ENCODE measurements at regions not wholly inside any gene's neighbourhood (a gene's known extent, or its start where the extent isn't known, plus 50 kb on each side); places are given as distances from the start of the nearest gene placed in this dataset.
"Not testable (repeated sequence)": the region's sequence is repeated elsewhere in the genome, so short reads cannot be mapped to it uniquely, and the experiment has no call there.

GRCh38 chr17:14580499-14580898 is 279.6 kb downstream of the HS3ST3B1 start:
- Histone ChIP-seq H3K4me1 (ENCODE audit: control insufficient read depth, insufficient read depth, low read depth, low read length) (no peaks in the 10 kb centered on the region), H3K9ac (ENCODE audit: low read length) (no peak overlapping the region), H3K9me3 (ENCODE audit: control insufficient read depth, low read length) (no peaks in the 10 kb centered on the region), H4K8ac (ENCODE audit: low read length) (no peak overlapping the region), H3K4me2 (ENCODE audit: low read length, poor library complexity, severe bottlenecking) (no peak overlapping the region), H3K14ac (ENCODE audit: low read length in 2 of 2) (no peak overlapping the region), H2BK12ac (ENCODE audit: low read length in 2 of 2) (no peak overlapping the region), H3K27ac (ENCODE audit: low read length, poor library complexity, severe bottlenecking) (no peak overlapping the region), H3K18ac (ENCODE audit: low read depth in 1 of 2, low read length in 2 of 2) (no peak overlapping the region), H2BK120ac (ENCODE audit: low read depth, low read length) (no peak overlapping the region), H2BK15ac (ENCODE audit: low read depth, poor library complexity, severe bottlenecking) (no peak overlapping the region), H2AK5ac (ENCODE audit: low read length, severe bottlenecking) (no peak overlapping the region), H2AFZ (ENCODE audit: low read depth, low read length) (no peak overlapping the region), H3K27me3 (ENCODE audit: control insufficient read depth in 1 of 2, insufficient read depth in 1 of 2, low read length in 2 of 2) (peaks cover 0 to 8% of the 10 kb centered on the region in 2 experiments), H2BK5ac (ENCODE audit: low read depth, low read length, poor library complexity, severe bottlenecking) (no peak overlapping the region), H3K23ac (ENCODE audit: low read length in 2 of 2) (no peak overlapping the region), H3K79me1 (replicated peaks; ENCODE audit: low read length, poor library complexity, severe bottlenecking) (no peaks in the 10 kb centered on the region), H4K91ac (ENCODE audit: low read length) (no peak overlapping the region), H3K36me3 (ENCODE audit: control insufficient read depth in 1 of 2, insufficient read depth in 2 of 2, low read depth in 1 of 2, low read length in 2 of 2) (no peaks in the 10 kb centered on the region), H3K4me3 (ENCODE audit: insufficient read depth in 1 of 2, low read depth in 1 of 2, low read length in 2 of 2) (no peak overlapping the region), H3K4ac (ENCODE audit: low read depth in 1 of 2, low read length in 2 of 2) (no peak overlapping the region)
- no peak for DNase-seq
- WGBS, result 84% methylated on average over 4 of the region's 5 CpGs

- H3K4me1 ChIP-seq (ENCODE audit: control insufficient read depth, insufficient read depth, low read depth, low read length), result no peaks in the 10 kb centered on the region
- H4K8ac ChIP-seq (ENCODE audit: low read length), result no peak overlapping the region
- no peak overlapping the region for H2BK15ac ChIP-seq (ENCODE audit: low read depth, poor library complexity, severe bottlenecking)
- H4K91ac ChIP-seq (ENCODE audit: low read length), result no peak overlapping the region
- H2BK5ac ChIP-seq (ENCODE audit: low read depth, low read length, poor library complexity, severe bottlenecking), result no peak overlapping the region
- no peak overlapping the region for H3K4ac ChIP-seq (ENCODE audit: low read depth in 1 of 2, low read length in 2 of 2)
- H3K27me3 ChIP-seq (ENCODE audit: control insufficient read depth in 1 of 2, insufficient read depth in 1 of 2, low read length in 2 of 2), result peaks cover 0 to 15% of the 10 kb centered on the region in 2 experiments
- H3K27ac ChIP-seq (ENCODE audit: low read length, poor library complexity, severe bottlenecking), result no peak overlapping the region
- DNase-seq, result no peak
- no peak overlapping the region for H2BK12ac ChIP-seq (ENCODE audit: low read length in 2 of 2)
- H3K4me3 ChIP-seq (ENCODE audit: insufficient read depth in 1 of 2, low read depth in 1 of 2, low read length in 2 of 2), result no peak overlapping the region
- H3K79me1 ChIP-seq (replicated peaks; ENCODE audit: low read length, poor library complexity, severe bottlenecking), result no peaks in the 10 kb centered on the region
- no peak overlapping the region for H3K9ac ChIP-seq (ENCODE audit: low read length)
- H3K9me3 ChIP-seq (ENCODE audit: control insufficient read depth, low read length), result no peaks in the 10 kb centered on the region
- no peak overlapping the region for H2AK5ac ChIP-seq (ENCODE audit: low read length, severe bottlenecking)
- H3K4me2 ChIP-seq (ENCODE audit: low read length, poor library complexity, severe bottlenecking), result no peak overlapping the region
- no peak overlapping the region for H3K14ac ChIP-seq (ENCODE audit: low read length in 2 of 2)
- no peaks in the 10 kb centered on the region for H3K36me3 ChIP-seq (ENCODE audit: control insufficient read depth in 1 of 2, insufficient read depth in 2 of 2, low read depth in 1 of 2, low read length in 2 of 2)
- H3K23ac ChIP-seq (ENCODE audit: low read length in 2 of 2), result no peak overlapping the region
- H2BK120ac ChIP-seq (ENCODE audit: low read depth, low read length), result no peak overlapping the region
- no peak overlapping the region for H2AFZ ChIP-seq (ENCODE audit: low read depth, low read length)
- no peak overlapping the region for H3K18ac ChIP-seq (ENCODE audit: low read depth in 1 of 2, low read length in 2 of 2)
- 61% methylated on average over 2 of the region's 3 CpGs for WGBS
Measured at GRCh38 chr17:14579716-14580115, 278.8 kb downstream of the HS3ST3B1 start.

- Histone ChIP-seq H3K79me1 (replicated peaks; ENCODE audit: low read length, poor library complexity, severe bottlenecking) (no peaks in the 10 kb centered on the region), H3K4me3 (ENCODE audit: insufficient read depth in 1 of 2, low read depth in 1 of 2, low read length in 2 of 2) (peak overlapping the region in 1 of 2 experiments; percentile 3), H3K4me2 (ENCODE audit: low read length, poor library complexity, severe bottlenecking) (no peak overlapping the region), H3K18ac (ENCODE audit: low read depth in 1 of 2, low read length in 2 of 2) (no peak overlapping the region), H4K8ac (ENCODE audit: low read length) (no peak overlapping the region), H3K9ac (ENCODE audit: low read length) (no peak overlapping the region), H2AFZ (ENCODE audit: low read depth, low read length) (no peak overlapping the region), H2BK12ac (ENCODE audit: low read length in 2 of 2) (no peak overlapping the region), H3K4ac (ENCODE audit: low read depth in 1 of 2, low read length in 2 of 2) (no peak overlapping the region), H3K9me3 (ENCODE audit: control insufficient read depth, low read length) (no peaks in the 10 kb centered on the region), H3K36me3 (ENCODE audit: control insufficient read depth in 1 of 2, insufficient read depth in 2 of 2, low read depth in 1 of 2, low read length in 2 of 2) (no peaks in the 10 kb centered on the region), H4K91ac (ENCODE audit: low read length) (no peak overlapping the region), H3K23ac (ENCODE audit: low read length in 2 of 2) (no peak overlapping the region), H2AK5ac (ENCODE audit: low read length, severe bottlenecking) (no peak overlapping the region), H2BK15ac (ENCODE audit: low read depth, poor library complexity, severe bottlenecking) (no peak overlapping the region), H3K27ac (ENCODE audit: low read length, poor library complexity, severe bottlenecking) (no peak overlapping the region), H3K14ac (ENCODE audit: low read length in 2 of 2) (no peak overlapping the region), H2BK120ac (ENCODE audit: low read depth, low read length) (no peak overlapping the region), H3K4me1 (ENCODE audit: control insufficient read depth, insufficient read depth, low read depth, low read length) (no peaks in the 10 kb centered on the region), H3K27me3 (ENCODE audit: control insufficient read depth in 1 of 2, insufficient read depth in 1 of 2, low read length in 2 of 2) (peaks cover 0 to 17% of the 10 kb centered on the region in 2 experiments), H2BK5ac (ENCODE audit: low read depth, low read length, poor library complexity, severe bottlenecking) (no peak overlapping the region)
- 63% methylated on average over 8 of the region's 8 CpGs for WGBS
- DNase-seq, result peak; percentile 24
Measured at GRCh38 chr17:14575471-14575953, 274.6 kb downstream of the HS3ST3B1 start.

GRCh38 chr17:14560325-14560724 is 259.4 kb downstream of the HS3ST3B1 start:
- not testable (repeated sequence) for H2BK15ac ChIP-seq (ENCODE audit: low read depth, poor library complexity, severe bottlenecking); H3K9me3 ChIP-seq (ENCODE audit: control insufficient read depth, low read length); H3K27ac ChIP-seq (ENCODE audit: low read length, poor library complexity, severe bottlenecking); H3K79me1 ChIP-seq (replicated peaks; ENCODE audit: low read length, poor library complexity, severe bottlenecking); H2AFZ ChIP-seq (ENCODE audit: low read depth, low read length); H3K4ac ChIP-seq (ENCODE audit: low read depth in 1 of 2, low read length in 2 of 2); H3K9ac ChIP-seq (ENCODE audit: low read length); H3K18ac ChIP-seq (ENCODE audit: low read depth in 1 of 2, low read length in 2 of 2); H4K91ac ChIP-seq (ENCODE audit: low read length); DNase-seq; H2BK120ac ChIP-seq (ENCODE audit: low read depth, low read length); H3K23ac ChIP-seq (ENCODE audit: low read length in 2 of 2); H2BK5ac ChIP-seq (ENCODE audit: low read depth, low read length, poor library complexity, severe bottlenecking); H3K4me2 ChIP-seq (ENCODE audit: low read length, poor library complexity, severe bottlenecking); H3K4me1 ChIP-seq (ENCODE audit: control insufficient read depth, insufficient read depth, low read depth, low read length); H3K4me3 ChIP-seq (ENCODE audit: insufficient read depth in 1 of 2, low read depth in 1 of 2, low read length in 2 of 2); H4K8ac ChIP-seq (ENCODE audit: low read length); H3K36me3 ChIP-seq (ENCODE audit: control insufficient read depth in 1 of 2, insufficient read depth in 2 of 2, low read depth in 1 of 2, low read length in 2 of 2); H3K14ac ChIP-seq (ENCODE audit: low read length in 2 of 2); H2AK5ac ChIP-seq (ENCODE audit: low read length, severe bottlenecking); H2BK12ac ChIP-seq (ENCODE audit: low read length in 2 of 2); H3K27me3 ChIP-seq (ENCODE audit: control insufficient read depth in 1 of 2, insufficient read depth in 1 of 2, low read length in 2 of 2)
- WGBS, result 100% methylated on average over 7 of the region's 8 CpGs
